Ishikawa (cell line): ENCODE measurements at regions not wholly inside any gene's neighbourhood (a gene's known extent, or its start where the extent isn't known, plus 50 kb on each side); places are given as distances from the start of the nearest gene placed in this dataset.

Source experiments
- CEBPB ChIP-seq: IDR thresholded peaks from 2 replicates; pipeline ENCODE4 v1.6.1; 2012
- CREB1 ChIP-seq: IDR thresholded peaks from 2 replicates; pipeline ENCODE4 v1.6.1; 2012; ENCODE audit warnings: low read depth
- EGR1 ChIP-seq: IDR thresholded peaks from 2 replicates; pipeline ENCODE4 v1.6.1; 2012
- EP300 ChIP-seq: IDR thresholded peaks from 2 replicates; pipeline ENCODE4 v1.6.1; 2012; ENCODE audit warnings: borderline replicate concordance
- FOXM1 ChIP-seq: IDR thresholded peaks from 2 replicates; pipeline ENCODE4 v1.6.1; 2012; ENCODE audit warnings: low read depth, borderline replicate concordance
- MAX ChIP-seq: IDR thresholded peaks from 2 replicates; pipeline ENCODE4 v1.6.1; 2012
- NFIC ChIP-seq: IDR thresholded peaks from 2 replicates; pipeline ENCODE4 v1.6.1; 2012
- RAD21 ChIP-seq: IDR thresholded peaks from 2 replicates; pipeline ENCODE4 v1.6.1; 2012; ENCODE audit warnings: low read depth
- REST ChIP-seq: IDR thresholded peaks from 2 replicates; pipeline ENCODE4 v1.6.1; 2012; ENCODE audit warnings: low read depth, mild to moderate bottlenecking
- TAF1 ChIP-seq: IDR thresholded peaks from 2 replicates; pipeline ENCODE4 v1.6.1; 2012; ENCODE audit warnings: low read depth, mild to moderate bottlenecking
- TCF12 ChIP-seq: IDR thresholded peaks from 2 replicates; pipeline ENCODE4 v1.6.1; 2012; ENCODE audit warnings: low read depth
- TEAD4 ChIP-seq: IDR thresholded peaks from 2 replicates; pipeline ENCODE4 v1.6.1; 2012
- USF1 ChIP-seq: IDR thresholded peaks from 2 replicates; pipeline ENCODE4 v1.6.1; 2012
- YY1 ChIP-seq: IDR thresholded peaks from 2 replicates; pipeline ENCODE4 v1.6.1; 2012; ENCODE audit warnings: low read depth
- ZBTB7A ChIP-seq: IDR thresholded peaks from 2 replicates; pipeline ENCODE4 v1.6.1; 2012; ENCODE audit warnings: low read depth

GRCh38 chr3:124654470-124654845 lies 75.8 kb upstream of the UMPS start:
- no peak for TF ChIP-seq TEAD4
- no peak for TF ChIP-seq MAX
- TF ChIP-seq EGR1 = no peak
- no peak for TF ChIP-seq RAD21
- TF ChIP-seq TAF1 = no peak
- no peak for TF ChIP-seq ZBTB7A
- no peak for TF ChIP-seq CREB1
- no peak for TF ChIP-seq USF1
- TF ChIP-seq EP300 = no peak
- no peak for TF ChIP-seq NFIC

- TF ChIP-seq REST (no peak), YY1 (no peak), CREB1 (no peak), TAF1 (no peak)
These were observed 73.7 kb upstream of the UMPS start for GRCh38 chr3:124656531-124656930.

GRCh38 chr3:124657138-124657537 lies 73.1 kb upstream of the UMPS start:
- TF ChIP-seq USF1 (no peak), YY1 (no peak), CREB1 (no peak), REST (no peak), ZBTB7A (no peak), FOXM1 (no peak), EGR1 (no peak), TCF12 (no peak), NFIC (no peak), RAD21 (no peak), MAX (no peak), TAF1 (no peak), EP300 (no peak)

GRCh38 chr3:124658270-124658669 lies 72.0 kb upstream of the UMPS start:
- TF ChIP-seq YY1 = no peak
- TF ChIP-seq FOXM1 = no peak
- TF ChIP-seq RAD21 = no peak
- no peak for TF ChIP-seq TAF1

GRCh38 chr3:124659175-124659574 lies 71.1 kb upstream of the UMPS start:
- TF ChIP-seq CEBPB (no peak), EGR1 (no peak), FOXM1 (no peak), USF1 (no peak), EP300 (no peak)

GRCh38 chr3:124660599-124660998 lies 69.7 kb upstream of the UMPS start:
- TF ChIP-seq TAF1 (no peak), NFIC (no peak), ZBTB7A (no peak), FOXM1 (no peak), REST (no peak), CREB1 (no peak)
